Mesenchymal stem cell (in vitro differentiated cells and primary cell): ENCODE measurements at regions not wholly inside any gene's neighbourhood (a gene's known extent, or its start where the extent isn't known, plus 50 kb on each side); places are given as distances from the start of the nearest gene placed in this dataset.

Experiments
- DNase-seq: peaks from one replicate; pipeline ENCODE4 v3.0.0-alpha.2; 2013
- H2AFZ ChIP-seq: one replicate; pipeline ENCODE4 v1.6.1; 2013; ENCODE audit warnings: low read depth, mild to moderate bottlenecking, control low read depth, inconsistent platforms, low read length, moderate library complexity
- H2AK5ac ChIP-seq: 2 replicates; pipeline ENCODE4 v1.6.1; 2013; ENCODE audit warnings: low read length, moderate library complexity, mild to moderate bottlenecking, inconsistent platforms; ENCODE audit not compliant: severe bottlenecking
- H2BK120ac ChIP-seq: one replicate; pipeline ENCODE4 v1.6.1; 2013; ENCODE audit warnings: low read depth, mild to moderate bottlenecking, inconsistent platforms, low read length, moderate library complexity
- H2BK12ac ChIP-seq, 2 experiments: one replicate each; pipeline ENCODE4 v1.6.1; 2013; ENCODE audit warnings: inconsistent platforms in 2 of 2, low read length in 2 of 2, mild to moderate bottlenecking in 2 of 2, moderate library complexity in 2 of 2, control low read depth in 1 of 2
- H2BK15ac ChIP-seq: one replicate; pipeline ENCODE4 v1.6.1; 2013; ENCODE audit warnings: mild to moderate bottlenecking, low read depth, inconsistent platforms; ENCODE audit not compliant: poor library complexity, severe bottlenecking
- H2BK5ac ChIP-seq: 2 replicates; pipeline ENCODE4 v1.6.1; 2013; ENCODE audit warnings: low read depth, mild to moderate bottlenecking, low read length, control low read depth, inconsistent platforms; ENCODE audit not compliant: poor library complexity, severe bottlenecking
- H3K14ac ChIP-seq, 2 experiments: one replicate each; pipeline ENCODE4 v1.6.1; 2013; ENCODE audit warnings: inconsistent platforms in 2 of 2, low read length in 2 of 2, control low read depth in 1 of 2, mild to moderate bottlenecking in 1 of 2, moderate library complexity in 1 of 2
- H3K18ac ChIP-seq, 2 experiments: one replicate each; pipeline ENCODE4 v1.6.1; 2013; ENCODE audit warnings: inconsistent platforms in 2 of 2, low read length in 2 of 2, control low read depth in 1 of 2, low read depth in 1 of 2, mild to moderate bottlenecking in 1 of 2
- H3K23ac ChIP-seq, 2 experiments: one replicate each; pipeline ENCODE4 v1.6.1; 2013; ENCODE audit warnings: inconsistent platforms in 2 of 2, low read length in 2 of 2, mild to moderate bottlenecking in 2 of 2, moderate library complexity in 2 of 2, control low read depth in 1 of 2
- H3K27ac ChIP-seq: 2 replicates; pipeline ENCODE4 v1.5.1; 2013; ENCODE audit warnings: mild to moderate bottlenecking, moderate library complexity, low read length, control low read depth, inconsistent platforms; ENCODE audit not compliant: poor library complexity, severe bottlenecking
- H3K27me3 ChIP-seq, 2 experiments: 2 replicates each; pipeline versions ENCODE4 v1.6.1 to v1.7.0; 2013; ENCODE audit warnings: low read length in 2 of 2, mild to moderate bottlenecking in 2 of 2, moderate library complexity in 2 of 2, control low read depth in 1 of 2, inconsistent platforms in 1 of 2; ENCODE audit not compliant: control insufficient read depth in 1 of 2, insufficient read depth in 1 of 2
- H3K36me3 ChIP-seq, 2 experiments: 2 replicates each; pipeline versions ENCODE4 v1.6.1 to v1.7.0; 2013; ENCODE audit warnings: low read length in 2 of 2, control low read depth in 1 of 2, inconsistent platforms in 1 of 2, low read depth in 1 of 2, mild to moderate bottlenecking in 1 of 2; ENCODE audit not compliant: insufficient read depth in 2 of 2, control insufficient read depth in 1 of 2
- H3K4ac ChIP-seq, 2 experiments: one replicate each; pipeline ENCODE4 v1.6.1; 2013; ENCODE audit warnings: inconsistent platforms in 2 of 2, low read length in 2 of 2, mild to moderate bottlenecking in 2 of 2, moderate library complexity in 2 of 2, control low read depth in 1 of 2, low read depth in 1 of 2
- H3K4me1 ChIP-seq: 2 replicates; pipeline ENCODE4 v1.6.1; 2013; ENCODE audit warnings: low read depth, low read length, control low read depth; ENCODE audit not compliant: control insufficient read depth, insufficient read depth
- H3K4me2 ChIP-seq: 2 replicates; pipeline ENCODE4 v1.6.1; 2013; ENCODE audit warnings: low read length, mild to moderate bottlenecking, inconsistent platforms; ENCODE audit not compliant: poor library complexity, severe bottlenecking
- H3K4me3 ChIP-seq, 2 experiments: 2 replicates each; pipeline versions ENCODE4 v1.5.1 to v1.7.0; 2013; ENCODE audit warnings: low read length in 2 of 2, mild to moderate bottlenecking in 2 of 2, control low read depth in 1 of 2, low read depth in 1 of 2; ENCODE audit not compliant: insufficient read depth in 1 of 2
- H3K79me1 ChIP-seq: replicated peaks from 2 replicates; pipeline ENCODE4 v1.6.1; 2013; ENCODE audit warnings: mild to moderate bottlenecking, control low read depth, low read length, inconsistent platforms; ENCODE audit not compliant: poor library complexity, severe bottlenecking
- H3K9ac ChIP-seq: 2 replicates; pipeline ENCODE4 v1.7.0; 2013; ENCODE audit warnings: mild to moderate bottlenecking, low read length, moderate library complexity
- H3K9me3 ChIP-seq: 2 replicates; pipeline ENCODE4 v1.7.0; 2013; ENCODE audit warnings: mild to moderate bottlenecking, low read length; ENCODE audit not compliant: control insufficient read depth
- H4K8ac ChIP-seq: one replicate; pipeline ENCODE4 v1.6.1; 2013; ENCODE audit warnings: inconsistent platforms, mild to moderate bottlenecking, low read length, moderate library complexity
- H4K91ac ChIP-seq: one replicate; pipeline ENCODE4 v1.6.1; 2013; ENCODE audit warnings: mild to moderate bottlenecking, low read length, inconsistent platforms
- WGBS: methylation state at CpG from one replicate; pipeline ENCODE4 v1.1.7; 2013; ENCODE audit warnings: mixed read lengths; 5-methylcytosine and 5-hydroxymethylcytosine counted together

GRCh38 chr13:90787007-90787406 is 560.5 kb upstream of the MIR17HG start:
- no peaks in the 10 kb centered on the region for H3K79me1 ChIP-seq
- H3K27ac ChIP-seq = no peak overlapping the region
- H3K4ac ChIP-seq = no peak overlapping the region

GRCh38 chr13:90792335-90792734 is 555.2 kb upstream of the MIR17HG start:
- WGBS = 33% methylated on average over 1 of the region's 1 CpG
- Histone ChIP-seq H3K9ac (no peak overlapping the region), H3K27me3 (no peaks in the 10 kb centered on the region), H3K27ac (no peak overlapping the region), H3K4ac (no peak overlapping the region), H2BK5ac (no peak overlapping the region), H4K91ac (no peak overlapping the region), H3K36me3 (no peaks in the 10 kb centered on the region), H3K14ac (no peak overlapping the region), H2BK12ac (no peak overlapping the region), H3K23ac (no peak overlapping the region), H3K9me3 (no peaks in the 10 kb centered on the region), H2AK5ac (no peak overlapping the region), H2AFZ (no peak overlapping the region), H3K18ac (no peak overlapping the region), H2BK15ac (no peak overlapping the region), H3K79me1 (no peaks in the 10 kb centered on the region), H3K4me3 (no peak overlapping the region), H2BK120ac (no peak overlapping the region), H3K4me1 (no peaks in the 10 kb centered on the region), H4K8ac (no peak overlapping the region), H3K4me2 (no peak overlapping the region)
- DNase-seq = no peak

More at GRCh38 chr13:90787007-90787406, 560.5 kb upstream of the MIR17HG start:
- Histone ChIP-seq H3K23ac (no peak overlapping the region), H2AFZ (no peak overlapping the region), H3K14ac (no peak overlapping the region), H3K4me1 (no peaks in the 10 kb centered on the region), H3K18ac (no peak overlapping the region), H2BK5ac (no peak overlapping the region), H3K4me2 (no peak overlapping the region), H3K27me3 (no peaks in the 10 kb centered on the region), H4K91ac (no peak overlapping the region), H3K9ac (no peak overlapping the region), H3K9me3 (no peaks in the 10 kb centered on the region), H2BK15ac (no peak overlapping the region), H3K4me3 (no peak overlapping the region), H2BK12ac (no peak overlapping the region), H2BK120ac (no peak overlapping the region), H4K8ac (no peak overlapping the region), H2AK5ac (no peak overlapping the region), H3K36me3 (no peaks in the 10 kb centered on the region)
- DNase-seq = no peak

DNA sequence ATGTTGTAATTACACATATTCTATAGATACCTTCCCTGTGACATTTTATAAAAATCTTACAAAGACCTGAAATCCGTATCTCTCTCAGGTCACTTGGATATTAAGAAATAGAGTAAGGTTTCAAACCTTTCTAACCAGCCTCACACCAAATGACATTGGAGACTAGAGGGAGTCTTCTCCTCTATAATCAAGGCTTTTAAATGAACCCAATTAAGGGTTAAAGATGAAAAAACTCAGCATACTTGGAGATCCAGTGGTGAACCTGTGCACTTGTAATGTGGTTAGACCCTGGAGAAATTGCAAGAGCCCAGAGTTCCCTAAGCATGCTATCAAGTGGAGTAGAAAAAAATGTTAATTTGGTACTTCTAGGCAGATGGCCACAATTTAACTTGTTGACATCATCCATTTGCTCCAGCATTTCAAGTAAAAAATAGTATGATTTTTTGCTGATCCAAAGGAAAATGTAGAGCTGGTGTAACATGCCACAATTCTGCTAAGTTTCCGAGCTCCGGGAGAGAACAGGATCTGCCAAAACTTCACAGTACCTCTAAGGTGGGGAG is 554.1 kb upstream of the MIR17HG start:
- no peak overlapping the region for H3K14ac ChIP-seq
- H2AFZ ChIP-seq = no peak overlapping the region
- no peaks in the 10 kb centered on the region for H3K79me1 ChIP-seq
- H4K91ac ChIP-seq = no peak overlapping the region
- no peaks in the 10 kb centered on the region for H3K27me3 ChIP-seq
- H3K4me3 ChIP-seq = no peak overlapping the region
- no peaks in the 10 kb centered on the region for H3K4me1 ChIP-seq
- H3K27ac ChIP-seq = no peak overlapping the region
- no peak overlapping the region for H2BK5ac ChIP-seq
- no peak overlapping the region for H3K4ac ChIP-seq
- no peak overlapping the region for H3K23ac ChIP-seq
- no peak overlapping the region for H3K18ac ChIP-seq
- no peak overlapping the region for H2BK120ac ChIP-seq
- no peak overlapping the region for H2BK15ac ChIP-seq
- 100% methylated on average over 2 of the region's 3 CpGs for WGBS
- no peak overlapping the region for H4K8ac ChIP-seq
- no peaks in the 10 kb centered on the region for H3K36me3 ChIP-seq
- no peak overlapping the region for H2BK12ac ChIP-seq
- H3K9ac ChIP-seq = no peak overlapping the region
- H2AK5ac ChIP-seq = no peak overlapping the region
- no peak for DNase-seq
- H3K9me3 ChIP-seq = no peaks in the 10 kb centered on the region
- H3K4me2 ChIP-seq = no peak overlapping the region

- no peak overlapping the region for H3K23ac ChIP-seq
- H3K9me3 ChIP-seq = no peaks in the 10 kb centered on the region
- H3K27me3 ChIP-seq = no peaks in the 10 kb centered on the region
- H3K36me3 ChIP-seq = no peaks in the 10 kb centered on the region
- no peak overlapping the region for H2BK5ac ChIP-seq
- no peak overlapping the region for H2AK5ac ChIP-seq
- H3K18ac ChIP-seq = no peak overlapping the region
- no peak overlapping the region for H2BK120ac ChIP-seq
- H2BK12ac ChIP-seq = no peak overlapping the region
- no peaks in the 10 kb centered on the region for H3K79me1 ChIP-seq
- H3K14ac ChIP-seq = no peak overlapping the region
- H4K8ac ChIP-seq = no peak overlapping the region
- no peak overlapping the region for H2AFZ ChIP-seq
- no peak overlapping the region for H3K4ac ChIP-seq
- H3K4me3 ChIP-seq = no peak overlapping the region
- H3K9ac ChIP-seq = no peak overlapping the region
- 96% methylated on average over 4 of the region's 4 CpGs for WGBS
- no peaks in the 10 kb centered on the region for H3K4me1 ChIP-seq
- H4K91ac ChIP-seq = no peak overlapping the region
- no peak for DNase-seq
- H3K27ac ChIP-seq = no peak overlapping the region
- H2BK15ac ChIP-seq = no peak overlapping the region
- H3K4me2 ChIP-seq = no peak overlapping the region
Observed at GRCh38 chr13:90796474-90796873, 551.0 kb upstream of the MIR17HG start.
